Heart right ventricle (tissue), 16 donors: ENCODE measurements at regions not wholly inside any gene's neighbourhood (a gene's known extent, or its start where the extent isn't known, plus 50 kb on each side); places are given as distances from the start of the nearest gene placed in this dataset.

Experiments
- ATAC-seq, 8 donors: fragments of 200-7000 bp; cut with Tn5 transposase; one replicate each; pipeline ENCODE4 v1.9.1; 2020; ENCODE audit warnings: mild to moderate bottlenecking in 8 of 8, moderate library complexity in 8 of 8, moderate number of reproducible peaks in 1 of 8
- DNase-seq, 2 donors: peaks; one replicate each; pipeline ENCODE4 v3.0.0-alpha.2; 2020
- H3K27ac ChIP-seq, 10 donors: fragments of 200-600 bp; sonication (generic) in 2 of 10; one replicate each; pipeline versions ENCODE4 v1.5.0 to v1.8.0; 2020 to 2022; ENCODE audit warnings: mild to moderate bottlenecking in 3 of 10
- H3K27me3 ChIP-seq, 7 donors: fragments of 200-600 bp; one replicate each; pipeline ENCODE4 v1.8.0; 2021 to 2022; ENCODE audit warnings: mild to moderate bottlenecking in 2 of 7
- H3K36me3 ChIP-seq, 9 donors: fragments of 200-600 bp; sonication (generic) in 1 of 9; one replicate each; pipeline versions ENCODE4 v1.5.0 to v1.8.0; 2020 to 2022; ENCODE audit warnings: mild to moderate bottlenecking in 2 of 9
- H3K4me1 ChIP-seq, 9 donors: fragments of 200-600 bp; sonication (generic) in 1 of 9; one replicate each; pipeline versions ENCODE4 v1.5.0 to v1.8.0; 2020 to 2022; ENCODE audit warnings: mild to moderate bottlenecking in 4 of 9
- H3K4me3 ChIP-seq, 10 donors: fragments of 200-600 bp; sonication (generic) in 2 of 10; one replicate each; pipeline versions ENCODE4 v1.5.0 to v1.8.0; 2020 to 2022; ENCODE audit warnings: mild to moderate bottlenecking in 7 of 10, moderate library complexity in 2 of 10
- H3K9me3 ChIP-seq, 11 donors: fragments of 200-600 bp in 10 of 11; sonication (generic) in 2 of 11; one replicate each; pipeline versions ENCODE4 v1.5.0 to v1.8.0; 2013 to 2022; ENCODE audit warnings: mild to moderate bottlenecking in 2 of 11, control low read depth in 1 of 11, moderate library complexity in 1 of 11
- CTCF ChIP-seq, 9 donors: fragments of 200-600 bp; sonication (generic) in 2 of 9; IDR thresholded peaks; one replicate each; pipeline versions ENCODE4 v1.5.0 to v1.8.0; 2021 to 2022; ENCODE audit warnings: antibody characterized with exemption in 9 of 9, mild to moderate bottlenecking in 5 of 9, moderate library complexity in 1 of 9
- WGBS, 2 donors: extraction: QIAGEN DNeasy Blood & Tissue Kit; methylation state at CpG; one replicate each; pipeline ENCODE4 v1.1.7; 2013; ENCODE audit warnings: inconsistent platforms in 1 of 2; 5-methylcytosine and 5-hydroxymethylcytosine counted together
- intact Hi-C, 10 donors: fragments of 100-400 bp; cut with DNase I; formaldehyde crosslinking; loops; one replicate each; pipeline versions ENCODE4 v1.11.1 to v1.14.2; 2022
- donor health status: Arrhythmogenic right ventricular cardiomyopathy.
- donor health status: ischemic (EF 13 %, LVEDD 7.1; RV severe dilation, severe dysfunction).
- donor health status: healthy with polysubstance abuse.
- donor health status: DM: no; HTN: yes; CAD: no.
- donor health status: DM: no; HTN: no; CAD: no.
- donor health status: ischemic (EF 25% LVEDD 6.9; RV normal size, moderate dysfunction).
- donor health status: ischemic (EF 25% LVEDD 5.7; RV mildly dilated, moderate dysfunction).
- donor health status: healthy.
- donor health status: DM: yes; HTN: yes; CAD: no.
- donor health status: Ischemic cardiomyopathy.
- donor health status: ischemic (EF 35%, LVEDD 5.7; RV mildly dilated, moderate dysfunction).
- donor health status: nonischemic (EF 11% LVEDD 7.7; RV severe dilation, severe dysfunction).
- donor health status: DM: yes; HTN: yes; CAD: no.
- donor health status: PGD.
- donor health status: ischemic (EF 29% LVEDD 5.4; RV normal size, mild dysfunction).
- donor health status: nonischemic (EF 23%, LVEDD 6.1; RV moderate dilation, normal function).

DNA sequence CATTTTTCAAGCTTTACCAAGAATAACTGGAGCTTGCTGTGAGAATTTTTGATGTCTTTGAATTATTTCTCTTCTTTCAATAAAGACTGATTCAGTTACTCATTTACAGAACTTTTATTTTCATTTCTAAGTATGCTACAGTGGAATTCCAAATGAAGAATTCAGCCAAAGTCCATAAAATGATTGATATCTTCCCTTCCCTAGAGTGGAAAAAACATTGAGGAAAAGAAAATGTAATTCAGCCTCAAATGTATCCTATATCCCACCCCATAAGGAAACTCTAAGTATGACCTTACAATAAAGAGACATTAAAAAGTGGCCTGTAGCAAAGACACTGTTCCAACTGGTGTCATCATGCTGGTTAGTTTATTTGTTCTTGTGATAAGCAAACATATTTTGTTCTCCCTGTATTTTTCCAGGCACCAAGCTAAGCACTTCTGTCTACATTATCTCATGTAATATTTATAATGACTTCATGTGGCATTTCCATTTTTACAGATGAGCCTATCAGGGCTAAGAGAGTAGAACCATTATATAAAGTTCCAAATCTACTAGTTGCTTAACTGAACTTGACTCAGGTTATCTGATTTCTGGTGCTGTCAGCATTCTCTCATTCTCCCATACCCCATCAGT, 450.4 kb downstream of the NEBL start:
- Histone ChIP-seq H3K4me3 (no peak overlapping the region), H3K36me3 (no peaks in the 10 kb centered on the region), H3K27ac (no peak overlapping the region), H3K4me1 (no peaks in the 10 kb centered on the region), H3K9me3 (no peaks in the 10 kb centered on the region), H3K27me3 (no peaks in the 10 kb centered on the region)
- no peak for TF ChIP-seq CTCF (IDR thresholded peaks at IDR 0.05)
- ATAC-seq (no peak), DNase-seq (no peak)
- intact Hi-C loops, result no loop called here

DNA sequence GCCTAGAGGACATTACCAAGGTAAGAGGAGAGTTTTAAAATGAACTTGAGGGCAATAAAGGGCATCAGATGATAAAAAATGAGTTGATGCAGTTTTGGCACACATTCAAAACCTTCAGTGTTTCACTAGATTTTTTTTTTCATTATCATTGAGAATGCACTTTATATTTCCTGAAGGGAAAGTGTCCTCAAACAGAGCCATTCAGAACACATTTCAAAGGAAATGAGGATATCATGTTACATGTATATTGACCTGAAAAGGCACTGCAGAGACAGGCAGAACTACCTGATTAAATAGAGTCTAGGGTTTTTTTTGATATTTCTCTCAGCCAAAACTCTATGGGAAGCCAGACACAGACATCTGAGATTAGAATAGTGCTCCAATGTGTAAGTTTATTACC, 454.0 kb downstream of the NEBL start:
- TF ChIP-seq CTCF (IDR thresholded peaks at IDR 0.05), result no peak
- intact Hi-C loops, result no loop called here
- H3K36me3 ChIP-seq, result no peaks in the 10 kb centered on the region

GRCh38 chr10:20429742-20430141, 467.4 kb downstream of the NEBL start:
- DNase-seq (no peak), ATAC-seq (no peak)
- H3K27me3 ChIP-seq, result no peaks in the 10 kb centered on the region
- intact Hi-C loops, result no loop called here
- WGBS, 2 donors, result 78 to 85% methylated on average over 2 of the region's 2 CpGs
- no peaks in the 10 kb centered on the region for H3K4me1 ChIP-seq
- no peak for TF ChIP-seq CTCF (IDR thresholded peaks at IDR 0.05)
- no peak overlapping the region for H3K4me3 ChIP-seq
- peaks cover 0 to 17% (median 7%) of the 10 kb centered on the region in 11 donors for H3K9me3 ChIP-seq
- H3K27ac ChIP-seq, result no peak overlapping the region
- no peaks in the 10 kb centered on the region for H3K36me3 ChIP-seq

More for the DNA sequence above, 454.0 kb downstream of the NEBL start:
- Histone ChIP-seq H3K4me3 (no peak overlapping the region), H3K27ac (no peak overlapping the region), H3K9me3 (peaks cover 0 to 7% (median 0%) of the 10 kb centered on the region in 11 donors), H3K4me1 (no peaks in the 10 kb centered on the region), H3K27me3 (no peaks in the 10 kb centered on the region)
- ATAC-seq, result no peak
- no peak for DNase-seq

GRCh38 chr10:20427821-20428220, 469.3 kb downstream of the NEBL start:
- 83 to 88% methylated on average over 1 of the region's 1 CpG for WGBS, 2 donors
- no peaks in the 10 kb centered on the region for H3K4me1 ChIP-seq
- intact Hi-C loops, result no loop called here
- DNase-seq (no peak), ATAC-seq (no peak)
- H3K27ac ChIP-seq, result no peak overlapping the region
- H3K36me3 ChIP-seq, result no peaks in the 10 kb centered on the region
- no peaks in the 10 kb centered on the region for H3K27me3 ChIP-seq
- no peak for TF ChIP-seq CTCF (IDR thresholded peaks at IDR 0.05)
- no peak overlapping the region for H3K4me3 ChIP-seq
- peaks cover 0 to 27% (median 7%) of the 10 kb centered on the region in 11 donors for H3K9me3 ChIP-seq
